Forelimb muscle (tissue), 1 donor: ENCODE measurements at regions not wholly inside any gene's neighbourhood (a gene's known extent, or its start where the extent isn't known, plus 50 kb on each side); places are given as distances from the start of the nearest gene placed in this dataset.
"Not testable (repeated sequence)": the region's sequence is repeated elsewhere in the genome, so short reads cannot be mapped to it uniquely, and the experiment has no call there.

ENCODE experiments used
- DNase-seq: peaks from one replicate; pipeline ENCODE4 v3.0.0-alpha.2; 2013; ENCODE audit warnings: low read depth

- no peak for DNase-seq
Observed at GRCh38 chr9:75539523-75539922, 350.9 kb upstream of the PCSK5 start.

DNA sequence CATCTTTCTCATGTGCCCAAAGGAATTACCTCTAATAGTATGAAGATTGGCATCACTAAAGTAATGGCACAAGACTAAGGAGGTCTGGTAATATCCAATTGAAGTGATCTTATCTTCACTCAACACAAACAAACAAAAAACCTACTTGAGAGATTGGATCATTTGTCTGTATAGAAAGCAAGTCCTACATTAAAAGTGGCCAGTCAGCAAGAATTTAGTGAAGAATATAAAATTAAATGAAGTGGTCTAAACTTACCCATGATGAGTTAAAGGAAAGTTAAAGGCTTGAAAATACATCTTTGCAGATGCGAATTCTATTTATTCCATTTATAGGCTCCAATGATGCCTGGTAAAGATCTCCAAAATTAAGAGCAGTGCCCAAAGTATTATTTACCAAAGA, 350.3 kb upstream of the PCSK5 start:
- no peak for DNase-seq

DNA sequence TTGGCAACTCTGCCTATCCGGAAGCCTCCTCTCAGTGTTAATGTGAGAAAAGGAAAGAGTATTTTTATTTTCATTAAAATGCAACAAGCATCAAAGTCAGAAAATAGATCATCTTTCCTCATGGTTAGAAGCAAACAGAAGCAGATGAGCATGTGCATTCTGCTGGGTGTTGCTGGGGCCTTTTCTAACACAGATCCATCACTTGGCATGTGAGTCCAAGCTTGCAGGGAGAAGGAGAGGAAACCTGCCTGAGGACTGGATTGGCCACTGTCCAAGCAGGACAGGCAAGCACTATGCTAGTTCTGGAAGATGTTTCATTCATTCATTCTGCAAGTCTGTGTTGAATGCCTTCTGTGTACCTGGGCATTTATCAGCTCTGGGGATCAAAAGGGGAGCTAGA, 348.7 kb upstream of the PCSK5 start:
- DNase-seq, result no peak

- DNase-seq, result no peak
Observed at GRCh38 chr9:75544815-75545214, 345.7 kb upstream of the PCSK5 start.

DNA sequence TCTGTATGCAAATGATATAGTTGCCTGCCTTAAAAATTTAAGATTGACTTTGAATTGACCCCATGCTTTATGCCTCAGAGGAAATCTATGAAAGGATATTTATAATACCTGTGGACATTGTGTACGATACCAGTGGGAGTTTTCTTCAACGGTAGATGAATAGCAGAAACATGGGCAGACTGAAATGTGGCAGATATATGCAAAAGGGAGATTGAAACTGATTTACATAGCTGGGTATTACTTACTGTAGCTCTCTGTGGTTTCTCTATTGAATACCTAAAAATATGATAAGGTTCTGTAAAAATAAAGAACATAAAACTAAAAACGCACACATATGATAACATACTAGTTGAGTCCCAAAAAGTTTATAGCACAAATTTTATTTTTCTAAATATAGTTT, 345.2 kb upstream of the PCSK5 start:
- DNase-seq, result no peak

GRCh38 chr9:75548871-75549270, 341.6 kb upstream of the PCSK5 start:
- DNase-seq, result no peak

- no peak for DNase-seq
Observed at GRCh38 chr9:75551861-75552260, 338.6 kb upstream of the PCSK5 start.

DNA sequence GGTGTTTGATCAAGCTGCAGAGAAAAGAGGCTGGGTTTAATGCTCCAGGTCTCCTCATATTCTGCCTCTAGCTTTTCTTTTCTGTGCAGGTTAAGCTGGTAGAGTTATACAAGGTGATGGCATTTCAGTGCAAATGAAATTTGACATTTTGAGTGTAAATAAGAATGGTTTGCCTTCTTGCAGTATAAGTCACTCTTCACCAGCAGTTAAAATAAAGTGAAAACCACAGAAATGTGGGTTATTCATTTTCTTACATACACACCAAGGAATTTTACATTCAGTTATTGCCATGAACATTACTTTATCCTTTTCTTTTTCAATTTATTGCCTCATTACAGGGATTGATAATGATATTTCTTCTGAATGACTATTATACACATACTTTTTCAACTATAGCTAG, 337.5 kb upstream of the PCSK5 start:
- no peak for DNase-seq

DNA sequence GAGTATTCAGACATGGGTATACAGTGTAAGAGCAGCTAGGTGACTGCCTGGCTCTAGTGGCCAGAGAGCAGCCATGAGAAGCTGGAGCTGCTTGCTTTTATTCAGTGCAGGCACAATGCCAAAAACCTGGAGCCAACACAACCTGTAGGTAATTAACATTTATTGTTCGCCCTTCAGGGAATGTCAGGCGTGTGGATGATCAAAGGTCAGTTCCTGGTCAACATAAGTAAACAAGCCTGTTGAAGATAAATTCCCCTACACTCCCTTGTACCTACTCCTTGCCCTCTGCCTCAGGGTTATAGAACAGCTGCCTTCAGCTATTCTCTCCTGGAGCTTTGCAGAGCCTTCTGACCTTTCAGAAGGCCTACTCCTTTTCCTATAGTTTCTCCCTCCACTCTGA, 323.7 kb upstream of the PCSK5 start:
- not testable (repeated sequence) for DNase-seq

- DNase-seq, result no peak
Observed at GRCh38 chr9:75570538-75570937, 319.9 kb upstream of the PCSK5 start.

- no peak for DNase-seq
Observed at GRCh38 chr9:75574569-75574968, 315.9 kb upstream of the PCSK5 start.

- DNase-seq, result no peak
Observed at GRCh38 chr9:75582870-75583269, 307.6 kb upstream of the PCSK5 start.

GRCh38 chr9:75588808-75589207, 301.7 kb upstream of the PCSK5 start:
- DNase-seq, result no peak

DNA sequence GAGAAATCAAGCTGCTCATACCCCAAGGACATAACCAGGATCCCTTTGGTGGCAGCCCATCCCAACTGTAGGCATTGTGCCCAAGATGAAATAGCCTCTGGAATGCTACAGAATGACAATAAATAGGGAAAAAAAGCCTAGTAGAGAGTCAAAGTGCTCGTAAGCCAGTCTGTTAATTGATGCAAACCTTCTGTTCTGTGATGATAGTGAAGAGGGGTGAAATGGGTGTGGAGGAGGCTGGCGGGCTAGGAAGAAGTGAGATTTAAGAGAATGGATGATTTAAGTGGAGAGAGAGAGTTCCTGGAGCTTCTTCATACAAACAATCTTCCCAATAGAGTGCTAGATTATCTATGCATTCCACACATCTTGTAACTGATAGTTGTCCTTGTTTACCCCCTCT, 301.0 kb upstream of the PCSK5 start:
- DNase-seq, result no peak

- no peak for DNase-seq
Observed at GRCh38 chr9:75591972-75592371, 298.5 kb upstream of the PCSK5 start.

DNA sequence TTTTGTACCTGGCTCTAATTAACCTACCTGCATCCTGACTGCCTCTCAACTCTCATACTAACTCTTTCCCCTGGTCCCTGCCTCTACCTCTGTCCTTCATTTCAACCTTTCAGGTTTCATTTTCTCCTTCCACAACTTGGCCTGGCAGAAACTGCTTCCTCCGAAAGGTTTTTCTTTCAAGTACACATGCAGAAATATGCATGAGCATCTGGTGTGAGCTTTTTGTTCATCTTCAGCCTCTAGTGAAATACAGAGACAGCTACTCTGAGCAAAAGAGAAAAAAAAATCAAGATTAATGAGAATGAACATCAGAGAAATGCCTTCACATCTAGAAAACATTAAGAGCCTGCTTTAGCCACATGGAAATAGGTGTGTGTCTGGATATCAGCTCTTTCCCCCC, 297.9 kb upstream of the PCSK5 start:
- no peak for DNase-seq

DNA sequence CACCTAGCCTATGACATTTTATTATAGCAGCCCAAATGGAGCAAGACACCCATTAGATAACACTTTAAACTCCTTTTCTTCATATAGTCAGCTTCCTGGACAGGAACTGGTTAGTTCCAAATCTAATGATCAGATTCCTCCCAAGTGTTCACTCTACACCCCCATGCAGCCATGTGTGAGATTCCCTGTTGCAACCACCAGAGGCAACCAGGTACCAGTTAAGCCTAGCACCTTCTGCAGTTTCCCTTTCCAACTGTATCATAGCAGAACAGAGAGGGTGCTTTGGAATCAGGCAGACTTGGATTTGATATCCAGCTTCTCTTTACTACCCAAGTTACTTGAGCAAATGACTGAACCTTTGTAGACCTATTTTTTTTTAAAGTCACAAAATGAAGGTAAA, 296.6 kb upstream of the PCSK5 start:
- no peak for DNase-seq

DNA sequence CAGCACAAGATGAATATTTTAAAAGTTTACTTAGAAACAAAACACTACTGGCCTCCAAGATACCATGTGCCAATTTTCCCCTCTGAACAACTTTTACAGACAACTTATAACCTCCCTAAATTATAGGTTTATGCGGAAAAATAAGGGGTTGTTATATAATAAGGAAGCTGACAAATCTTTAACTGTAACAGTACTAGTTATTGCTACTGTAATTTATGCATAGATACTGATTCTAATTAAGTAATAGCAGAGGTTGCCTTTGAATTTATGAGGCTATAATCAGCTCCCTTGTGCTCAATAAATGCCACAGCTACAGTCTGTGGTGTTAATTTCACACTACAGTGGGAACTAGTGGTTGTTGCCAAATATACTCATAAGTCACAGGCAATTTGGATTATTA, 291.3 kb upstream of the PCSK5 start:
- no peak for DNase-seq

- DNase-seq, result no peak
Observed at GRCh38 chr9:75601280-75601679, 289.2 kb upstream of the PCSK5 start.

DNA sequence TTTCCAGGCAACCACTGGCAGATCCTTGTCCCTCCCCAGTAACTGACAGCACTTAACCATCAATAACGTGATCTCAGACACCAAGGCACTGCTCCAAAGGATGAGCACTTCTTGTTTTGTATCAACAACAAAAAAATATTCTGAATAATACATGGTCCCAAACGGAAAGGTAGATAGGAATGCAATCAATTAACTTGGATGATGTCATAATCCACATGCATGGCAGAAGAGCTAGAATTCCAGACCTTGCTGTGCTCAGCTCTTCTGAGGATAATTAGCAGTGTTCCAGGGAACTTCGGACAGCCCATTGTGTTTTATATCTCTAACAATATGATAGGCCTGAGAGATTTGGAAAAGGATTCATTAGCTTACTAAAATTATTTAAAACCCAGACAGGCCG, 288.4 kb upstream of the PCSK5 start:
- DNase-seq, result no peak

GRCh38 chr9:75604661-75605060, 285.8 kb upstream of the PCSK5 start:
- DNase-seq, result no peak

DNA sequence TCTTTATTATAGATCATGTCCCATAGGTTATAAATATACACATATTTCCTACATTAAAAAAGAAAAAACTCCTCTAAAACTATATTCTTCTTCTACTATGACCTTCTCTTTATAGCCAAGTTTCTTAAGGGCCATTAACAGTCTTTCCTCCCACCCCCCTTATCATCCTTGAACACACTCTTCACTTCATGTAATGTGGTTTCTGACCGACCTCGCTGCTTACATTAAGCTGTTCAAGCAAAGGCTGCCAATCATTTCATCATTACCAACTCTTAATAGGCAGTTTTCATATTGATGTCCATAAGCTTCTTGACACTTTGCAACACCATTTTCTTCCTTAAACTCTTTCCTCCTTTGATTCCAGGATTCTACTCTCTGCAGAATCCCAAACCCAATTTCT, 283.0 kb upstream of the PCSK5 start:
- no peak for DNase-seq

DNA sequence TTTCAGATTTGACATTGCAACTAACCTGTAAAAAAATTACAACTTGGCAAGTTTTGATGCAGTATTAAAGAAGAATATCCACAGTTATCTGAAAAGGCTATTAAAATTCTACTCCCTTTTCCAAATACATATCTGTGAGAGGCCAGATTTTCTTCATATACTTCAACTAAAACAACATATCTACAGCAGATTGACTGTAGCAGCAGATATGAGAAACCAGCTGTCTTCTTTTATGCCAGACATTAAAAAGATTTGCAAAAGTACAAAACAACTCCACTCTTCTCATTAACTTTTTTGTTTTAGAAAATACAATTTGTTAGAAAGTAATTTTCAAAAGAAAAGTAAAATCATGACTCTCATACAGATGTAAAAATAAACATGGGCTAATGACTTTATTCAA, 281.1 kb upstream of the PCSK5 start:
- no peak for DNase-seq

GRCh38 chr9:75610246-75610645, 280.2 kb upstream of the PCSK5 start:
- no peak for DNase-seq

DNA sequence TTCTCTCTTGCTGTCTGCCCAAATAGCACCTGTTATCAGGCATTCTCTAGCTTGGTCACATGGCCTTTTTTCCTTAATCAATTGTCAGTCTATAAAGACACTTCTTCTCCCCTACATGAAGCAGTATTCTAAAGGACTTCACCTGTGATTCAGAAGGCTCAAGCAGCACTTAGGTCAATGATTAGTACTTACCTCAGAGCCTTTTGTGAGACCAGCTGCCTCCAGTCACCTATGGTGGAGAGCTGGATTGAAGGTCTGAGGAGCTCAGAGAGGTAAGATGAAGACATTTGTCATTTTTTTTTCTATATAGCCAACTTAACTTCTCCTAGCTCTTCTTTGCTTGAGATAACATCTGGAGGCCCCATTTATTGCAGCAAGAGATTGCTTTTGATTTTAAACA, 278.3 kb upstream of the PCSK5 start:
- no peak for DNase-seq
